ENCODE measurements at regions not wholly inside any gene's neighbourhood (a gene's known extent, or its start where the extent isn't known, plus 50 kb on each side); places are given as distances from the start of the nearest gene placed in this dataset.

GRCh38 chr13:31873145-31873544 lies 133.8 kb downstream of the RXFP2 start:
- H3K4me3 ChIP-seq (ENCODE audit: low read depth, low read length), result no peak overlapping the region
- H3K36me3 ChIP-seq (ENCODE audit: control insufficient read depth, insufficient read depth, low read length), result no peaks in the 10 kb centered on the region
- BruUV-seq (replicated peaks), result no TSS peak
- no peaks in the 10 kb centered on the region for H3K36me3 Mint-ChIP-seq (ENCODE audit: insufficient read depth, unreplicated experiment)
- no peaks in the 10 kb centered on the region for H3K4me1 Mint-ChIP-seq (ENCODE audit: low read depth, unreplicated experiment)
- H3K27ac Mint-ChIP-seq (ENCODE audit: unreplicated experiment), result no peak overlapping the region
- ChIA-PET POLR2A (no interaction called here), CTCF (no interaction called here)
- H3K9me3 ChIP-seq, result no peaks in the 10 kb centered on the region
- H3K4me3 Mint-ChIP-seq (ENCODE audit: unreplicated experiment), result no peak overlapping the region
- no peak for DNase-seq
- no peaks in the 10 kb centered on the region for H3K9me3 Mint-ChIP-seq (ENCODE audit: unreplicated experiment)
- intact Hi-C loops (cut with micrococcal nuclease; ENCODE audit: unreplicated experiment), result no loop called here
- peaks cover 15% of the 10 kb centered on the region for H3K27me3 Mint-ChIP-seq (ENCODE audit: insufficient read depth, unreplicated experiment)
- TF ChIP-seq, protein P1, sequence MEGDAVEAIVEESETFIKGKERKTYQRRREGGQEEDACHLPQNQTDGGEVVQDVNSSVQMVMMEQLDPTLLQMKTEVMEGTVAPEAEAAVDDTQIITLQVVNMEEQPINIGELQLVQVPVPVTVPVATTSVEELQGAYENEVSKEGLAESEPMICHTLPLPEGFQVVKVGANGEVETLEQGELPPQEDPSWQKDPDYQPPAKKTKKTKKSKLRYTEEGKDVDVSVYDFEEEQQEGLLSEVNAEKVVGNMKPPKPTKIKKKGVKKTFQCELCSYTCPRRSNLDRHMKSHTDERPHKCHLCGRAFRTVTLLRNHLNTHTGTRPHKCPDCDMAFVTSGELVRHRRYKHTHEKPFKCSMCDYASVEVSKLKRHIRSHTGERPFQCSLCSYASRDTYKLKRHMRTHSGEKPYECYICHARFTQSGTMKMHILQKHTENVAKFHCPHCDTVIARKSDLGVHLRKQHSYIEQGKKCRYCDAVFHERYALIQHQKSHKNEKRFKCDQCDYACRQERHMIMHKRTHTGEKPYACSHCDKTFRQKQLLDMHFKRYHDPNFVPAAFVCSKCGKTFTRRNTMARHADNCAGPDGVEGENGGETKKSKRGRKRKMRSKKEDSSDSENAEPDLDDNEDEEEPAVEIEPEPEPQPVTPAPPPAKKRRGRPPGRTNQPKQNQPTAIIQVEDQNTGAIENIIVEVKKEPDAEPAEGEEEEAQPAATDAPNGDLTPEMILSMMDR (IDR thresholded peaks at IDR 0.05; ENCODE audit: insufficient read depth in 1 of 2, low read depth in 1 of 2, low read length in 1 of 2, severe bottlenecking in 1 of 2, unreplicated experiment in 1 of 2), result no peak
- no peaks in the 10 kb centered on the region for H3K27me3 ChIP-seq (replicated peaks; ENCODE audit: control insufficient read depth, insufficient read depth, low read length)
- H3K4me1 ChIP-seq, result no peaks in the 10 kb centered on the region

GRCh38 chr13:31875134-31875533 lies 135.8 kb downstream of the RXFP2 start:
- BruUV-seq (replicated peaks), result no TSS peak

GRCh38 chr13:31878052-31878451 lies 138.7 kb downstream of the RXFP2 start:
- H3K27me3 ChIP-seq (replicated peaks; ENCODE audit: control insufficient read depth, insufficient read depth, low read length), result no peaks in the 10 kb centered on the region
- H3K36me3 Mint-ChIP-seq (ENCODE audit: insufficient read depth, unreplicated experiment), result no peaks in the 10 kb centered on the region
- TF ChIP-seq, protein P1 (IDR thresholded peaks at IDR 0.05; ENCODE audit: insufficient read depth in 1 of 2, low read depth in 1 of 2, low read length in 1 of 2, severe bottlenecking in 1 of 2, unreplicated experiment in 1 of 2), result no peak
- H3K4me3 Mint-ChIP-seq (ENCODE audit: unreplicated experiment), result no peak overlapping the region
- BruUV-seq (replicated peaks), result no TSS peak
- POLR2A ChIA-PET, result no interaction called here
- DNase-seq, result no peak
- H3K4me1 ChIP-seq, result no peaks in the 10 kb centered on the region
- intact Hi-C loops (cut with micrococcal nuclease; ENCODE audit: unreplicated experiment), result no loop called here
- no peaks in the 10 kb centered on the region for H3K9me3 Mint-ChIP-seq (ENCODE audit: unreplicated experiment)
- H3K36me3 ChIP-seq (ENCODE audit: control insufficient read depth, insufficient read depth, low read length), result no peaks in the 10 kb centered on the region
- H3K27ac Mint-ChIP-seq (ENCODE audit: unreplicated experiment), result no peak overlapping the region
- H3K4me3 ChIP-seq (ENCODE audit: low read depth, low read length), result no peak overlapping the region
- peaks cover 19% of the 10 kb centered on the region for H3K27me3 Mint-ChIP-seq (ENCODE audit: insufficient read depth, unreplicated experiment)
- H3K4me1 Mint-ChIP-seq (ENCODE audit: low read depth, unreplicated experiment), result no peaks in the 10 kb centered on the region
- no peaks in the 10 kb centered on the region for H3K9me3 ChIP-seq
- CTCF ChIA-PET, result no interaction called here

More at GRCh38 chr13:31875134-31875533, 135.8 kb downstream of the RXFP2 start:
- Histone ChIP-seq H3K27me3 (replicated peaks; ENCODE audit: control insufficient read depth, insufficient read depth, low read length) (no peaks in the 10 kb centered on the region), H3K9me3 (no peaks in the 10 kb centered on the region), H3K4me1 (no peaks in the 10 kb centered on the region), H3K36me3 (ENCODE audit: control insufficient read depth, insufficient read depth, low read length) (no peaks in the 10 kb centered on the region), H3K4me3 (ENCODE audit: low read depth, low read length) (no peak overlapping the region)
- TF ChIP-seq, protein P1 (IDR thresholded peaks at IDR 0.05; ENCODE audit: insufficient read depth in 1 of 2, low read depth in 1 of 2, low read length in 1 of 2, severe bottlenecking in 1 of 2, unreplicated experiment in 1 of 2), result no peak
- POLR2A ChIA-PET, result no interaction called here
- Mint-ChIP-seq H3K4me1 (ENCODE audit: low read depth, unreplicated experiment) (no peaks in the 10 kb centered on the region), H3K36me3 (ENCODE audit: insufficient read depth, unreplicated experiment) (no peaks in the 10 kb centered on the region), H3K4me3 (ENCODE audit: unreplicated experiment) (no peak overlapping the region), H3K27me3 (ENCODE audit: insufficient read depth, unreplicated experiment) (peaks cover 21% of the 10 kb centered on the region), H3K9me3 (ENCODE audit: unreplicated experiment) (no peaks in the 10 kb centered on the region), H3K27ac (ENCODE audit: unreplicated experiment) (no peak overlapping the region)
- no peak for DNase-seq
- intact Hi-C loops (cut with micrococcal nuclease; ENCODE audit: unreplicated experiment), result no loop called here
- CTCF ChIA-PET, result no interaction called here

Measured in Caco-2 (cell line).